ENCODE measurements at regions not wholly inside any gene's neighbourhood (a gene's known extent, or its start where the extent isn't known, plus 50 kb on each side); places are given as distances from the start of the nearest gene placed in this dataset.

DNA sequence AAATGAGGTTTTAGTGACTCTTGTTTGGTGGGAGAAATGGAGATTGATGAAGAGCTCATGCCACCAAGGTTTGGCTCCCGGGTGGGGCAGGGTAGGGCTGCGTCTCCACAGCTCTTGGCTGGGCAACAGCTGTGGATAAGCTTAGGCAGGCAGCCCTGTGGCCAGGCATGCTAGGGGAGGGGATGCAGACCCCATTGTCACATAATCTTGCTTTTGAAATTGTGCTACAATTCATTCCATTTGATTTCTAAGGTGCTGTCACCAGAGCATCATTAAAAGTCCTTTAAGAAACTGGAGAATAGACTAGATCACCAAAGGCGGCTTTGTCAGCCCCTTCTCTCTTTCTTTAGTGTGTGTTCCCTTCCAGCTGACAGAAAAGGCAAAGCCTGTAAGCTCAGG, 574.2 kb upstream of the JAG1 start:
- TF ChIP-seq, protein P1, sequence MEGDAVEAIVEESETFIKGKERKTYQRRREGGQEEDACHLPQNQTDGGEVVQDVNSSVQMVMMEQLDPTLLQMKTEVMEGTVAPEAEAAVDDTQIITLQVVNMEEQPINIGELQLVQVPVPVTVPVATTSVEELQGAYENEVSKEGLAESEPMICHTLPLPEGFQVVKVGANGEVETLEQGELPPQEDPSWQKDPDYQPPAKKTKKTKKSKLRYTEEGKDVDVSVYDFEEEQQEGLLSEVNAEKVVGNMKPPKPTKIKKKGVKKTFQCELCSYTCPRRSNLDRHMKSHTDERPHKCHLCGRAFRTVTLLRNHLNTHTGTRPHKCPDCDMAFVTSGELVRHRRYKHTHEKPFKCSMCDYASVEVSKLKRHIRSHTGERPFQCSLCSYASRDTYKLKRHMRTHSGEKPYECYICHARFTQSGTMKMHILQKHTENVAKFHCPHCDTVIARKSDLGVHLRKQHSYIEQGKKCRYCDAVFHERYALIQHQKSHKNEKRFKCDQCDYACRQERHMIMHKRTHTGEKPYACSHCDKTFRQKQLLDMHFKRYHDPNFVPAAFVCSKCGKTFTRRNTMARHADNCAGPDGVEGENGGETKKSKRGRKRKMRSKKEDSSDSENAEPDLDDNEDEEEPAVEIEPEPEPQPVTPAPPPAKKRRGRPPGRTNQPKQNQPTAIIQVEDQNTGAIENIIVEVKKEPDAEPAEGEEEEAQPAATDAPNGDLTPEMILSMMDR (IDR thresholded peaks at IDR 0.05): no peak
- TF ChIP-seq, protein P2, sequence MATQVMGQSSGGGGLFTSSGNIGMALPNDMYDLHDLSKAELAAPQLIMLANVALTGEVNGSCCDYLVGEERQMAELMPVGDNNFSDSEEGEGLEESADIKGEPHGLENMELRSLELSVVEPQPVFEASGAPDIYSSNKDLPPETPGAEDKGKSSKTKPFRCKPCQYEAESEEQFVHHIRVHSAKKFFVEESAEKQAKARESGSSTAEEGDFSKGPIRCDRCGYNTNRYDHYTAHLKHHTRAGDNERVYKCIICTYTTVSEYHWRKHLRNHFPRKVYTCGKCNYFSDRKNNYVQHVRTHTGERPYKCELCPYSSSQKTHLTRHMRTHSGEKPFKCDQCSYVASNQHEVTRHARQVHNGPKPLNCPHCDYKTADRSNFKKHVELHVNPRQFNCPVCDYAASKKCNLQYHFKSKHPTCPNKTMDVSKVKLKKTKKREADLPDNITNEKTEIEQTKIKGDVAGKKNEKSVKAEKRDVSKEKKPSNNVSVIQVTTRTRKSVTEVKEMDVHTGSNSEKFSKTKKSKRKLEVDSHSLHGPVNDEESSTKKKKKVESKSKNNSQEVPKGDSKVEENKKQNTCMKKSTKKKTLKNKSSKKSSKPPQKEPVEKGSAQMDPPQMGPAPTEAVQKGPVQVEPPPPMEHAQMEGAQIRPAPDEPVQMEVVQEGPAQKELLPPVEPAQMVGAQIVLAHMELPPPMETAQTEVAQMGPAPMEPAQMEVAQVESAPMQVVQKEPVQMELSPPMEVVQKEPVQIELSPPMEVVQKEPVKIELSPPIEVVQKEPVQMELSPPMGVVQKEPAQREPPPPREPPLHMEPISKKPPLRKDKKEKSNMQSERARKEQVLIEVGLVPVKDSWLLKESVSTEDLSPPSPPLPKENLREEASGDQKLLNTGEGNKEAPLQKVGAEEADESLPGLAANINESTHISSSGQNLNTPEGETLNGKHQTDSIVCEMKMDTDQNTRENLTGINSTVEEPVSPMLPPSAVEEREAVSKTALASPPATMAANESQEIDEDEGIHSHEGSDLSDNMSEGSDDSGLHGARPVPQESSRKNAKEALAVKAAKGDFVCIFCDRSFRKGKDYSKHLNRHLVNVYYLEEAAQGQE (IDR thresholded peaks at IDR 0.05; ENCODE audit: insufficient read depth in 1 of 2, low read depth in 2 of 2, low read length in 1 of 2): no peak

Measured in Panc1 (cell line).